ENCODE measurements at regions not wholly inside any gene's neighbourhood (a gene's known extent, or its start where the extent isn't known, plus 50 kb on each side); places are given as distances from the start of the nearest gene placed in this dataset.

DNA sequence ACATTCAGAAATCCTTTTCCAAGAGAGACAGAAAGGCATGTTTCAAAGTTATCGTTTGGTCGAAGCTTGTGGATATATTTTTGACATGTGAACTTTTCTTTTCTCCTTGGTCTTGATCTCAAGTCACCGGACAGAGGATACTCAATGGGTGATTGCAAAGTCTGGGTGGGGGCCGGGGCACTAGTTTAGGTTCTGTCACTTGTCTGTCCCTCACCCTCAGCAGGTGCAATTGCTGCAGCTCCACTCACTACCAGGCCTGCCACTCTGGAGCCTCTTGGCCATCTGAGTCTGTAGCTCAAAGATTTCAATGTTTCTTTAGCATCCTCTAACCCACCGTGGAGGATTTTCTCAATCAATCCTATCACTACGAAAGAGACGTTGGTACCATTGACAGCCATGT is 246.0 kb upstream of the C1orf174 start:
- DNase-seq: no peak

GRCh38 chr1:4146614-4147013 is 246.5 kb upstream of the C1orf174 start:
- DNase-seq: no peak

GRCh38 chr1:4147509-4147908 is 247.4 kb upstream of the C1orf174 start:
- no peak for DNase-seq

DNA sequence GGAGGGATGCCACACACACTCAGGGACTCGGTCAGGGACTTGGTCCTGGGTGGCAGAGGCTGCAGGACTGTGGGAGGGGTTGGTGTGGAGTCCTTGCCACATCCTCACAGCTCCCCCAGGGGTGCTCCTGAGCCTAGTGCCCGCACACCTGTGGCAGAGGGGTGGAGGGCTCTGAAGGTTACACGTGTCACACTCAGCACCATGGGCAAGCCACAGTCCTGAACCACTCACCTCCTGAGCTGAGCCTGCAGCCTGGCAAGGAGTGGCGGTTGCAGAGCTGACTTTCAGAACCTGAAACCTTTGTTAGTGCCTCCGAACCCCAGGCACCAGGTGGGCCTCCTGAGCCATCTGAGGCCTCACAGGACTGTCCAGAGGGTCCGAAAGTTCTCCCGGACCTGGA is 249.2 kb upstream of the C1orf174 start:
- no peak for DNase-seq

GRCh38 chr1:4149831-4150230 is 249.8 kb upstream of the C1orf174 start:
- no peak for DNase-seq

GRCh38 chr1:4150262-4150661 is 250.2 kb upstream of the C1orf174 start:
- no peak for DNase-seq

- no peak for DNase-seq
These were observed 252.2 kb upstream of the C1orf174 start for GRCh38 chr1:4152266-4152665.

DNA sequence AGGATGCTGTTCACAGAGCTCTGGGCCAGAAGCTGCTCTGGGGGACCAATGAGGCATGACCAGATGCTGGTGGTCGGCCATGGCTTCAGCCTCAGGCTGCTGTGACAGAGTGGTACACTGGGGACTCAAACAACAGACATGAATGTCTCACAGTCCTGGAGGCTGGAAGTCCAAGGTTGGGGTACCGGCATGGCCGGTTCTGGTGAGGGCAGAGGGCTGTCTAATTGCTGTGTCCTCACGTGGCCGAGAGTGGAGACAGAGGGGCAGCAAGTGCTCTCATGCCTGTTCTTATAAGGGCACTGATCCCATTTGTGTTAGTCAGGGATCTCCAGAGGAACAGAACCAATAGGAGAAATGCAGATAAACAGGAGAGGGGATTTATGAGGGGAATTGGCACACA is 253.5 kb upstream of the C1orf174 start:
- no peak for DNase-seq

DNA sequence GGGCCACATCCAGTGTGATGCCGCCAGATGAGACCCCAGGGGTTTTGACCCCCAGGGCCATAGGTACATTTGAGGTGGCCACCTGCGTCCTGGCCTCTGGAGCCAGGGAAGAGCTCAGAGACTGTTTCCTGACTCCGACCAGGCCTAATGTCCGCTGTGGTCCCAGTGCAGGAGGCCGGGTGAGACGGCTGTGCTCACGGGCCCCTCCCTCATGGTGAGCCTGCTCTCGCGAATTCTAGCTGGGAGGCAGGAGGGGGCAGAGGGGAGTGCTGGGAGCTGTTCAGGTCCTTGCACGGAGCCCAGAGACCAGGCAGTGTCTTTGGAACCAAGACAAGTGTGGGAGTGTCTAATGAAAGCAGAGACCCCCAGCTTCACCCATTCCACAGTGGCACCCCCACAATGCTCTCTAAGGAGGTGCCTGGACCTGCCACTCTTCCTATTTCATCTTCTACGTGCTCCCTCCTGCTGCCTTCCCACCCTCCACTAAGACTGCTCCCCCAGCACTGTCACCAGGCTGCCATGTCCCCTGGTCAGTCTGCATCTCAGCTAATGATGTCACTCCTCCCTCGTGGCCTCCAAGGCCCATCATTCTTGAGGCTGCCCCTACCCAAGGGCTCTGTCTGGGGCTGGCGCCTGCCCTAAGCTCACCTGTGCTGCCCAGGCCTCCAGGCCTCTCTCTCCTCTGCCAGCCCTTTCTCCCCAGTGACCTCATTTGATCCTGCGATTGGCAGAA is 256.3 kb upstream of the C1orf174 start:
- DNase-seq: no peak

- DNase-seq: no peak
These were observed 260.1 kb upstream of the C1orf174 start for GRCh38 chr1:4160181-4160580.

DNA sequence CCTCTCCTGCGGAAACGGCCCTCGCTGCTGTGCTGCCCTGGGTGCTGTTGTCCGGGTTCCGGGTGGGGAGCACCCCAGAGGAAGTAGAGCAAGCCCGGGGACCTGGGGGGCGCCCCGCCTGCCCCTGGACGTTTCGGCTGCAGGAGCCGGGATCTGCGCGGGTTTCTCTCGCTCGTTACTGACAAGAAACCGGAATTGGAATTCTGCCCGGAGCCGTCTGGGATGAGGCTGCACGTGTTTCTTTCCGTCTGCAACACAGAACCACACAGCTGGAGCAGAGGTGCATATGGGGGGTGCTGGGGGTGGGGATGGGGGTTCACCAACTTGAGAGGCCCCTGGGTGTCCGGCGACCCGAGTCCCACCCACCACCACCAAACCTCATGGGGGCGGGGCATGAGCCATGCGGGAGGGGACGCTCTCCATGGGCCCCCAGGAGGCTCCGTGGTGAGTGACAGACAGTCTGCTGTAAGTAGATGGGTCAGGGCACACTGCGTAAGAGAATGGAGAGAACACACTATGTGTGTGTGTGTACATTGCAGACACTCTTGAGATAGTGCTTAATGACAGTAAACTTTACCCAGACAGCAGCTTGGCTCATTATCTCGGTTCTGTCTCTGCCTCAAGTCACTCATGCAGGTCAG is 261.4 kb upstream of the C1orf174 start:
- no peak for DNase-seq

- no peak for DNase-seq
These were observed 264.9 kb upstream of the C1orf174 start for GRCh38 chr1:4164965-4165364.

DNA sequence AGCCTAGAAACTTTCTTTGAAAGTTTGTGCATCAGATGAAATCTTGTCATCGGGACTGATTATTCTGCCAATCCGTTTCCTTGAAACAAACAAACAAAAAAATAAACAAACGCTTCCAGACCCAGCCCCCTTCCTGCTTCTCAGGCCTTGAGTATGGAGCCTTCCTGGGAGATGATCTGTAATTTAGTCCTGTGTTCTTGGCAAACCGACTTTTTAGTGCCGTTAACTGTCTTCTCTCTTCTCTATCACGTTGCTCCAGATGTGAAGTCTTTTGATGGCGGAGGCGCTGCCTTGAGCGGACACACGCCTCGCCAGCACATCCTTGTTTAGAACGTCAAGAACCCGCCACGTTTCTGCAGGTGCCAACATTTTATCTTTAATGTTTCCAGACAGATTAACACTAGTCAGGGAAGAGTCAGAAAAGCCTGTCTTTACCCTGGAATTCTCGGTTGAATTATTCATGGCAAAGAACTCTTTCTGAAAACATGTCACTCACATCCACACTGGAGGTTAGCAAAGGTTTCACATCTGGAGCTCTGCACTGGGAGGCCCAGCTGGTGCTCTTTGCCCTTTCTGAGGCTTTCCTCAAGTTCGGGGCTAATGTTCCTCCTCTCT is 265.7 kb upstream of the C1orf174 start:
- DNase-seq: no peak

DNA sequence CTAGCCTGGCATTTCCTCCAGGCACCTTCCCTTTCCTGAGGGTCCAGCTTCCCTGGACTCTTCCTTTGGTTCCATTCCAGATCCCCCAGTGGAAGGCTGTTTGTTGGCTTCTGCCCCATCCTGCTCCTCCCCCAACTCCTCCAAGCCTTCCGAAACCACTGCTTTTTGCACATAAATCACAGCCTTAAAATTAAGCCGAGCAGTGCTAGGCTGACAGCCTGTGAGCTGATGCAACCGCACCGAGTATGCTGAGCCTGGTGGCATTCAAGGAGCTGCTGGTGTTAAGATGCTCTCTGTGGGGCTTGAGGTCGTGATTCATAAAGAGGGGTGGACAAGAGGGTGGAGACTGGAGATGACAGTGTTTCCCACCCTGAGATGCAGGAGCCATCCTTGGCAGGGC is 266.6 kb upstream of the C1orf174 start:
- DNase-seq: no peak

- no peak for DNase-seq
These were observed 269.9 kb upstream of the C1orf174 start for GRCh38 chr1:4169991-4170390.

- DNase-seq: no peak
These were observed 270.7 kb upstream of the C1orf174 start for GRCh38 chr1:4170548-4171340.

DNA sequence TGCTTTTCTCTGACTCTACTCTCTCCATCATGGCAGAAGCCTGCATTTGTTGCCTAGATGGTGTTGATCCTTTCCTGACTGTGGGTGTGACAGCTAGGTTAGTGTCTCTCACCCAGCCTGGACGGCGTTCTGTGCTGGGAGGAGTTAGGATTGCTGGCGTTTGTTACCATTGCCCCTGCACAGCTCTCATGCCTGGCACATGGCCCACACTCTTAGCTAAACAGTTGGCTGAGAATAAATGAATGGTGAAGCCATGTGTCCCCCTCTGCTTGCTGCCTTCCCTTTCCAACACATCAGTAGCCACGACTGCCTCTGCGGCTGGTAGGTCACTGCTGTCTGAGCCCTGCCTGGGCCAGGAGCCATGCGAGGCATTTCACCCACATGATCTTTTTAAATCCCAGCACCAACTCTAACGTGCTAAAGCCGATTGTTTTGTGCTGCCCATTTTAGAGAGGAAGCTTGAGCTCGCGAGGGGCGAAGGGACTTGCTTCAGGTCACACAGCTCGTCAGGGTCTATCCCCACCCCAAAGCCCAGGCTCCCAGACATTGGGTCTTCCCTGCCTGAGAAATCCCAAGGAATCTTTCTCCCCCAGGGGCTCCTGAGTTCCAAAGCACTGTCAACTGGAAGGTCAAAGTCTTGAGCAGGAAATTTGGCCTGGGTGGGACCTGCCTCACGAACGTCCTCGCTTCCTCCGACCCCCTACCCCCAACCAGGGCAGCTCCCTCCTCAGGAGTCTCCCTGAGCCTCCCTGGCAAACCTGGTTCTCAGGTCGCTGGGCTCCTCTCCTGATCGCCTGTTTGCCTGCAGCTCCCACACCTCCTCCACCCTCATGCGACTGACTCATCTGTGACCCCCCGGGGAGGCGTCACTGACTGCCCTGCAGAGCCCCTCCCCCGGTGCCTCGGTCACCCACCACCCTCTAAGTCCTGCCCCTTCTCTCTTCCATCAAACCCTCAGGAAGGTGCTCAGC is 271.7 kb upstream of the C1orf174 start:
- DNase-seq: no peak

DNA sequence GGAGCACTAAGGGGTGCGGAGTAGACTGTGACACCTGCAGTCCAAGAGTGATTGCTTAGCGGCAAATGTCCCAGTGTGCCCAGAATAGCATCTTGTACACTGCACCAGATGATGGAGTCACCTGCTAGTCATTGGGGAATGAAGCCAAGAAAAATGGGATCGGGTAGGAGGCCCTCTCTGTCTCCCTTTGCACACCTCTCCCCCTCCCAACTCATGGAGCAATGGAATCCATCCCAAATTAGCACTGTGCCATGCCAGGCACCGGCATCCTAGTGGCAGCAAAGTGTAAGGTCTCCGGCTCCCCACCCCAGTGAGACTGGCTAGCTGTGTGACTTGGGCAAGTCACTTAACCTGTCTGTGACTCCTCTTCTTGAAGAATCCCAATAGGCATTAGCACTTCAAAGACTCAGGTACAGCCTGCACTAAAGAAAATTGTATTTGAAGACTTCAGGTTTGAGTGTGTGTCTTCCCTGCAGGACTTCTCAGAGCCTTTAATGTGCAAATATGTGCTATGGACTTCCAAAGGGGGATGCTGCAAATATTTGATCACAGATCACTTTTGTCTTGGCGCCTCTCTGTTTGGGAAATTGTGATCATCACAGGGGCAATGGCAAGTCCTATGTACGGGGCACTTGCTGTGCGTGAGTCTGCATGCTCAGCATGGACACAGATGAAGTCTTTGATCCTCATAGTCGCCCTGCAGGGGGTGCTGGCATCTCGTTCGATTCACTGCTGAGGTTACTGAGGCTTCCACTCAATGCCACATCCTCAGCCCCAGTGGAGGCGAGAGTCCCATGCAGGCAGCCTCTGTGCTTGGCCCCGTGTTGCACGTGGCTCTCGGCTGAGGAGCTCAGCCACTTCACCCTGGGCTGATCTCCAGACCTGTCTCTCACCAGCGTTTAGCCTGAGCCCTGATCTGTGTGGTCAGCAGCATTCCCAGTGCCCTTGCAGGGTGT is 272.9 kb upstream of the C1orf174 start:
- no peak for DNase-seq

- DNase-seq: no peak
These were observed 273.7 kb upstream of the C1orf174 start for GRCh38 chr1:4173731-4174130.

Data from right kidney (tissue), 1 donor.